ENCODE measurements at regions not wholly inside any gene's neighbourhood (a gene's known extent, or its start where the extent isn't known, plus 50 kb on each side); places are given as distances from the start of the nearest gene placed in this dataset.

DNA sequence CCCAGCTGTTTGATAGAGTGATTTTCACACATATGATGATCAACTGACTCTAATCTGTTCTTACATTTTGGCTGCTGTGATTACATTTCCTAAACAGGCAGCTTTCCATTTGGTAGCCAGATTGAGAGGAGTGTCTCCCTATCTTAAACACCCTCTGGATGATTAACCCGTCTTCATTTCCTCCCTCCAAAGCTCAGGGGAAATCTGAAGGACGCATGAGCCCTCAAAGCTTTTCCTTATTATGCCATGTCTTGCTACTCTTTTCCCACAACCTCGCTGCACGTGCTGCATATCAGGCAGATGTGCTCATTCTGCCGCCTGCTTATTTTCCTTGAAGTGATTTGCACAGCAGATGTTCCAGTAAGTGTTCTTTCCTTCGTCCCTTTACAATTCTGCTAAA, 837.4 kb downstream of the LRRTM4 start:
- H3K27me3 ChIP-seq (ENCODE audit: insufficient read depth, low read length, poor library complexity, severe bottlenecking), result no peaks in the 10 kb centered on the region
- H3K4me2 ChIP-seq (ENCODE audit: low read depth, low read length, poor library complexity, severe bottlenecking), result no peak overlapping the region
- H4K20me1 ChIP-seq (ENCODE audit: insufficient read depth, low read length, poor library complexity, severe bottlenecking), result no peaks in the 10 kb centered on the region
- H2AFZ ChIP-seq (ENCODE audit: low read length), result no peak overlapping the region
- no peaks in the 10 kb centered on the region for H3K4me1 ChIP-seq (ENCODE audit: insufficient read depth, low read length, poor library complexity, severe bottlenecking)
- H3K36me3 ChIP-seq (ENCODE audit: insufficient read depth, low read length), result no peaks in the 10 kb centered on the region
- H3K9me2 ChIP-seq (replicated peaks; ENCODE audit: low read depth, low read length), result no peaks in the 10 kb centered on the region
- no peaks in the 10 kb centered on the region for H3K79me2 ChIP-seq (ENCODE audit: insufficient read depth, low read length)
- no peak for TF ChIP-seq CTCF (conservative IDR thresholded peaks at IDR 0.05; ENCODE audit: low read length)
- no peak overlapping the region for H3K9ac ChIP-seq (ENCODE audit: low read depth, low read length, poor library complexity, severe bottlenecking)
- no peaks in the 10 kb centered on the region for H3F3A ChIP-seq (ENCODE audit: low read depth)
- H3K4me3 ChIP-seq (ENCODE audit: low read length, poor library complexity, severe bottlenecking), result no peak overlapping the region
- H3K9me3 ChIP-seq (ENCODE audit: insufficient read depth, low read depth, low read length), result no peaks in the 10 kb centered on the region

DNA sequence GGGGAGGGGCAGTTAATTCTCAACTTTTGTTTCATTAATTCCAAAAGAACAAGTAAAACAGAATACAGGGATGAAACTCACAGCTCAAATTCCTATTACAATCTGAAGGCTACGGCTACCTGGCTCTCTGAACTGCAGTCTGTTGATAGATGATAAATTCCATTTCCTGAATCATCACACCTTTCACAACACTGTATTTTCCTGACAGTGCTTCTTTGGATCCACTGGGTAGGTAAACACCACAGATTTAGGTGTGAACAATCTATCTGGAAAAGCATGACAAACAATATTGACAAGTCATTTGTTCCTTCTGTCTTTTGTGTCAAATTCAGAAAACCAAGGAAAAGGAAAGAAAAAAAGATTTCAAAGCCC, 843.2 kb downstream of the LRRTM4 start:
- H3K79me2 ChIP-seq (ENCODE audit: insufficient read depth, low read length), result no peaks in the 10 kb centered on the region
- H3K36me3 ChIP-seq (ENCODE audit: insufficient read depth, low read length), result no peaks in the 10 kb centered on the region
- H3K9me3 ChIP-seq (ENCODE audit: insufficient read depth, low read depth, low read length), result no peaks in the 10 kb centered on the region
- H3K4me2 ChIP-seq (ENCODE audit: low read depth, low read length, poor library complexity, severe bottlenecking), result no peak overlapping the region
- no peaks in the 10 kb centered on the region for H3F3A ChIP-seq (ENCODE audit: low read depth)
- H3K4me1 ChIP-seq (ENCODE audit: insufficient read depth, low read length, poor library complexity, severe bottlenecking), result no peaks in the 10 kb centered on the region
- H2AFZ ChIP-seq (ENCODE audit: low read length), result no peak overlapping the region
- no peaks in the 10 kb centered on the region for H3K9me2 ChIP-seq (replicated peaks; ENCODE audit: low read depth, low read length)
- TF ChIP-seq CTCF (conservative IDR thresholded peaks at IDR 0.05; ENCODE audit: low read length) (no peak), EZH2phosphoT487 (IDR thresholded peaks at IDR 0.05; ENCODE audit: borderline replicate concordance) (no peak)
- no peak overlapping the region for H3K4me3 ChIP-seq (ENCODE audit: low read length, poor library complexity, severe bottlenecking)
- H3K9ac ChIP-seq (ENCODE audit: low read depth, low read length, poor library complexity, severe bottlenecking), result no peak overlapping the region
- H3K27me3 ChIP-seq (ENCODE audit: insufficient read depth, low read length, poor library complexity, severe bottlenecking), result no peaks in the 10 kb centered on the region
- no peaks in the 10 kb centered on the region for H4K20me1 ChIP-seq (ENCODE audit: insufficient read depth, low read length, poor library complexity, severe bottlenecking)

DNA sequence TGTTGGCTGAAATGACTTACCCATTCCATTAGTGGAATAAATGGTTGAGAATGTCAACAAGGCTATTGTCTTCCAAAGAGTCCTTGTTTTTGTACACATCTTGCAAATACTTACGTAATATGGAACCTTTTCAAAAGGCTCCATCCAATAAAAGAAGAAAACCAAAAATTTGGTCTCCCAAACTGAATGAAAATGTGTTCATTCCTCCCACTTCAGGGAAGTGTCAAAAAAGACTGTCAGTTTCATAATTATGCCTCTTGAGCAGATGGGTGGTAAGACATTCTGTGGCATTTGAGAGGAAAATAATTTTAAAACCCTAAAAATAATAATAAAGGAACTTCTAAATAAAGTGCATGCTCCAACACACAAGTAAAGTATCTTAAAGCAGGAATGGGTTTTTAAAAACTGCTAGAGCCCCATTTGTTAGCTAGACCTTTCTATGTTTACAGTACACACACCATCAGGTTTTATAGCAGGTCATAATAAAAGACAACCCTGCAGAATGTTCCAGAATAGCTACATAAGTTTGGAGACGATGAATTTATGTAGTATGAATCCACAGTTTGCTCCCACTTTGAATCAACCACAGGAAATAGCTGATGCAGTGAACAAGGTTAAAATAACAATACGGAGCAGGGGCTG, 843.7 kb downstream of the LRRTM4 start:
- H3K9me3 ChIP-seq (ENCODE audit: insufficient read depth, low read depth, low read length), result no peaks in the 10 kb centered on the region
- TF ChIP-seq EZH2phosphoT487 (IDR thresholded peaks at IDR 0.05; ENCODE audit: borderline replicate concordance) (no peak), CTCF (conservative IDR thresholded peaks at IDR 0.05; ENCODE audit: low read length) (no peak)
- H4K20me1 ChIP-seq (ENCODE audit: insufficient read depth, low read length, poor library complexity, severe bottlenecking), result no peaks in the 10 kb centered on the region
- H3K9ac ChIP-seq (ENCODE audit: low read depth, low read length, poor library complexity, severe bottlenecking), result no peak overlapping the region
- no peak overlapping the region for H3K4me2 ChIP-seq (ENCODE audit: low read depth, low read length, poor library complexity, severe bottlenecking)
- H3K9me2 ChIP-seq (replicated peaks; ENCODE audit: low read depth, low read length), result no peaks in the 10 kb centered on the region
- H3F3A ChIP-seq (ENCODE audit: low read depth), result no peaks in the 10 kb centered on the region
- H3K4me3 ChIP-seq (ENCODE audit: low read length, poor library complexity, severe bottlenecking), result no peak overlapping the region
- no peaks in the 10 kb centered on the region for H3K79me2 ChIP-seq (ENCODE audit: insufficient read depth, low read length)
- H3K27me3 ChIP-seq (ENCODE audit: insufficient read depth, low read length, poor library complexity, severe bottlenecking), result no peaks in the 10 kb centered on the region
- H2AFZ ChIP-seq (ENCODE audit: low read length), result no peak overlapping the region
- H3K4me1 ChIP-seq (ENCODE audit: insufficient read depth, low read length, poor library complexity, severe bottlenecking), result no peaks in the 10 kb centered on the region
- H3K36me3 ChIP-seq (ENCODE audit: insufficient read depth, low read length), result no peaks in the 10 kb centered on the region
